Epidermal melanocyte (primary cell): ENCODE measurements at regions not wholly inside any gene's neighbourhood (a gene's known extent, or its start where the extent isn't known, plus 50 kb on each side); places are given as distances from the start of the nearest gene placed in this dataset.
"Not testable (repeated sequence)": the region's sequence is repeated elsewhere in the genome, so short reads cannot be mapped to it uniquely, and the experiment has no call there.

Experiments
- DNase-seq: peaks from one replicate; pipeline ENCODE4 v3.0.0; 2011; ENCODE audit warnings: low spot score; ENCODE audit not compliant: insufficient read length

- DNase-seq, result peak; percentile 44
Observed at GRCh38 chr5:42949348-42950115, 90.6 kb downstream of the ANXA2R start.

GRCh38 chr5:42948961-42949347, 91.2 kb downstream of the ANXA2R start:
- no peak for DNase-seq

GRCh38 chr5:42944989-42945388, 95.1 kb downstream of the ANXA2R start:
- no peak for DNase-seq

GRCh38 chr5:42943931-42944631, 96.0 kb downstream of the ANXA2R start:
- DNase-seq, result no peak

- DNase-seq, result peak; percentile 8
Observed at GRCh38 chr5:42940853-42941252, 99.3 kb downstream of the ANXA2R start.

GRCh38 chr5:42932011-42932410, 108.1 kb downstream of the ANXA2R start:
- DNase-seq, result not testable (repeated sequence)

- not testable (repeated sequence) for DNase-seq
Observed at GRCh38 chr5:42931451-42931850, 108.7 kb downstream of the ANXA2R start.

GRCh38 chr5:42930934-42931333, 109.2 kb downstream of the ANXA2R start:
- no peak for DNase-seq

GRCh38 chr5:42929871-42930270, 110.2 kb downstream of the ANXA2R start:
- no peak for DNase-seq

- no peak for DNase-seq
Observed at GRCh38 chr5:42927730-42928129, 112.4 kb downstream of the ANXA2R start.

- no peak for DNase-seq
Observed at GRCh38 chr5:42924686-42925085, 113.0 kb upstream of the SELENOP start.

GRCh38 chr5:42924226-42924625, 112.5 kb upstream of the SELENOP start:
- no peak for DNase-seq

GRCh38 chr5:42923710-42924109, 112.0 kb upstream of the SELENOP start:
- DNase-seq, result no peak

GRCh38 chr5:42919600-42919999, 107.9 kb upstream of the SELENOP start:
- DNase-seq, result no peak

GRCh38 chr5:42915306-42915866, 103.7 kb upstream of the SELENOP start:
- no peak for DNase-seq

GRCh38 chr5:42912184-42912798, 100.6 kb upstream of the SELENOP start:
- no peak for DNase-seq

- DNase-seq, result peak; percentile 72
Observed at GRCh38 chr5:42908509-42909488, 97.1 kb upstream of the SELENOP start.

GRCh38 chr5:42908086-42908485, 96.4 kb upstream of the SELENOP start:
- no peak for DNase-seq

- no peak for DNase-seq
Observed at GRCh38 chr5:42905827-42906226, 94.1 kb upstream of the SELENOP start.

- DNase-seq, result no peak
Observed at GRCh38 chr5:42900734-42901133, 89.0 kb upstream of the SELENOP start.

GRCh38 chr5:42898760-42899159, 87.1 kb upstream of the SELENOP start:
- no peak for DNase-seq
